Activated CD8-positive, alpha-beta T cell treated with anti-CD3 and anti-CD28 coated beads for 36 hours (primary cell): ENCODE measurements at regions not wholly inside any gene's neighbourhood (a gene's known extent, or its start where the extent isn't known, plus 50 kb on each side); places are given as distances from the start of the nearest gene placed in this dataset.

Experiments used
- ATAC-seq: fragments of 200-7000 bp; cut with Tn5 transposase; one replicate; pipeline ENCODE4 v1.10.0; 2021; ENCODE audit warnings: mild to moderate bottlenecking, moderate library complexity
- CTCF ChIA-PET: fragments of 350-600 bp; sonication (Branson Sonifier 250); formaldehyde crosslinking; loops from one replicate; lab custom pipeline; 2021; ENCODE audit warnings: antibody characterized with exemption; lab: Charles Lee
- POLR2A ChIA-PET: fragments of 350-600 bp; sonication (Branson Sonifier 250); formaldehyde crosslinking; loops from one replicate; lab custom pipeline; 2021; ENCODE audit warnings: antibody characterized with exemption; lab: Charles Lee
- DNase-seq: peaks from one replicate; pipeline ENCODE4 v3.0.0-alpha.2; 2020
- H3K27ac Mint-ChIP-seq: one replicate; pipeline ENCODE4 v1.8.0; 2021; ENCODE audit warnings: mild to moderate bottlenecking, mixed read lengths
- H3K27me3 Mint-ChIP-seq: one replicate; pipeline ENCODE4 v1.8.0; 2021; ENCODE audit warnings: mixed read lengths
- H3K36me3 Mint-ChIP-seq: one replicate; pipeline ENCODE4 v1.8.0; 2021; ENCODE audit warnings: low read depth, mixed read lengths
- H3K4me1 Mint-ChIP-seq: one replicate; pipeline ENCODE4 v1.8.0; 2021; ENCODE audit warnings: low read depth, mixed read lengths
- H3K4me3 Mint-ChIP-seq: one replicate; pipeline ENCODE4 v1.8.0; 2021; ENCODE audit warnings: mild to moderate bottlenecking, moderate library complexity, mixed read lengths
- H3K9me3 Mint-ChIP-seq: one replicate; pipeline ENCODE4 v1.8.0; 2021; ENCODE audit warnings: mixed read lengths
- intact Hi-C: fragments of 100-400 bp; cut with micrococcal nuclease; formaldehyde crosslinking; loops from one replicate; pipeline ENCODE4 v1.10.0; 2022
- TF ChIP-seq, protein P1 (sequence below): fragments of 200-600 bp; IDR thresholded peaks from one replicate; pipeline ENCODE4 v1.8.0; 2022; ENCODE audit warnings: antibody characterized with exemption, mild to moderate bottlenecking

DNA sequence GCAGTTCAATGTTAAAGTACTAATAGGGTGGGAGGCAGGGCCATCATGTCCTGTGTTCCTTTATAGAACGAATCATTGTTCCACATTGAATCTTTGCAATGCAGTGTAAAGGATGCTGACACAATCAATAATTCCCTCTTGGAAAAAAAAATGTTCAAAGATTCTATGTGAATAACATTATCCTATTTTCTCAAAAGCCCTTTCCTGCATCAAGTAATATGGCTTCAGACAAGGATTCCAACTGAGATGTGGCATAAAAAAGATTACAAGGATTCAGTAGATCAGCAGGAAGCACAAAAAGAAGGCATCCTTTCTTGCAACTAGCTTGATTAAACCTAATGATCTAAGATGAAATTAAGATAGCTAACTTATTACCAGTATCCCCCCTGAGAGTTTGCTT lies 454.0 kb upstream of the CADM2 start:
- POLR2A ChIA-PET, result no interaction called here
- no peak for ATAC-seq
- no peak for DNase-seq
- no peak overlapping the region for H3K27ac Mint-ChIP-seq
- TF ChIP-seq, protein P1, sequence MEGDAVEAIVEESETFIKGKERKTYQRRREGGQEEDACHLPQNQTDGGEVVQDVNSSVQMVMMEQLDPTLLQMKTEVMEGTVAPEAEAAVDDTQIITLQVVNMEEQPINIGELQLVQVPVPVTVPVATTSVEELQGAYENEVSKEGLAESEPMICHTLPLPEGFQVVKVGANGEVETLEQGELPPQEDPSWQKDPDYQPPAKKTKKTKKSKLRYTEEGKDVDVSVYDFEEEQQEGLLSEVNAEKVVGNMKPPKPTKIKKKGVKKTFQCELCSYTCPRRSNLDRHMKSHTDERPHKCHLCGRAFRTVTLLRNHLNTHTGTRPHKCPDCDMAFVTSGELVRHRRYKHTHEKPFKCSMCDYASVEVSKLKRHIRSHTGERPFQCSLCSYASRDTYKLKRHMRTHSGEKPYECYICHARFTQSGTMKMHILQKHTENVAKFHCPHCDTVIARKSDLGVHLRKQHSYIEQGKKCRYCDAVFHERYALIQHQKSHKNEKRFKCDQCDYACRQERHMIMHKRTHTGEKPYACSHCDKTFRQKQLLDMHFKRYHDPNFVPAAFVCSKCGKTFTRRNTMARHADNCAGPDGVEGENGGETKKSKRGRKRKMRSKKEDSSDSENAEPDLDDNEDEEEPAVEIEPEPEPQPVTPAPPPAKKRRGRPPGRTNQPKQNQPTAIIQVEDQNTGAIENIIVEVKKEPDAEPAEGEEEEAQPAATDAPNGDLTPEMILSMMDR, result no peak
- H3K9me3 Mint-ChIP-seq, result peaks cover 13% of the 10 kb centered on the region
- intact Hi-C loops, result no loop called here
- CTCF ChIA-PET, result no interaction called here
- no peaks in the 10 kb centered on the region for H3K36me3 Mint-ChIP-seq
- H3K27me3 Mint-ChIP-seq, result no peaks in the 10 kb centered on the region
- H3K4me3 Mint-ChIP-seq, result no peak overlapping the region
- H3K4me1 Mint-ChIP-seq, result no peaks in the 10 kb centered on the region

GRCh38 chr3:84510007-84510406 lies 448.8 kb upstream of the CADM2 start:
- TF ChIP-seq, protein P1, result no peak
- DNase-seq (no peak), ATAC-seq (no peak)
- peaks cover 9% of the 10 kb centered on the region for H3K9me3 Mint-ChIP-seq
- H3K27me3 Mint-ChIP-seq, result no peaks in the 10 kb centered on the region
- ChIA-PET POLR2A (no interaction called here), CTCF (no interaction called here)
- no peak overlapping the region for H3K4me3 Mint-ChIP-seq
- H3K27ac Mint-ChIP-seq, result no peak overlapping the region
- no peaks in the 10 kb centered on the region for H3K4me1 Mint-ChIP-seq
- no peaks in the 10 kb centered on the region for H3K36me3 Mint-ChIP-seq
- intact Hi-C loops, result no loop called here

DNA sequence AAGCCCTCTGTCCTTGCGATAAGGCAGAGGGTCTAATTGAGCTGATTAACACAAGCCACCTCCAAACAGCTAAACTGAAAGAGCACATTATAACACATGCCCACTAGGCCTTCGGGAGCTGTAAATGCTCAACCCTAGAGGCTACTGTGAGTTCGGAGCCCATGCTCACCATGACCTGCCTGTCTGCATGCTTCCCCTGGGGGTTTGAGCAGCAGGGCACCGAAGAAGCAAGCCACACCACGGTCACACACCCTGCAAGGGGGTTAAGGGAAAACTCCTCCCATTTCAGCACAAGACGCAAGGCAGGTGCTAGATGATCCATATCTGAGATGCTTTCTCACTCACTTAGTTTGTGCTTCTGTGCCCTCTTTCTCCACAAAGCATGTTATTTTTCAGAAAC lies 435.9 kb upstream of the CADM2 start:
- intact Hi-C loops, result no loop called here
- H3K27ac Mint-ChIP-seq, result no peak overlapping the region
- DNase-seq, result no peak
- no peak overlapping the region for H3K4me3 Mint-ChIP-seq
- no peaks in the 10 kb centered on the region for H3K36me3 Mint-ChIP-seq
- CTCF ChIA-PET, result no interaction called here
- peaks cover 11% of the 10 kb centered on the region for H3K9me3 Mint-ChIP-seq
- H3K27me3 Mint-ChIP-seq, result no peaks in the 10 kb centered on the region
- POLR2A ChIA-PET, result no interaction called here
- H3K4me1 Mint-ChIP-seq, result no peaks in the 10 kb centered on the region
- TF ChIP-seq, protein P1, result no peak
- ATAC-seq, result no peak

- Mint-ChIP-seq H3K4me3 (no peak overlapping the region), H3K4me1 (no peaks in the 10 kb centered on the region), H3K9me3 (peaks cover 30% of the 10 kb centered on the region), H3K27me3 (no peaks in the 10 kb centered on the region), H3K27ac (no peak overlapping the region), H3K36me3 (no peaks in the 10 kb centered on the region)
- ATAC-seq (no peak), DNase-seq (no peak)
- ChIA-PET POLR2A (no interaction called here), CTCF (no interaction called here)
- TF ChIP-seq, protein P1, result no peak
- intact Hi-C loops, result no loop called here
Observed at GRCh38 chr3:84536916-84537315, 421.9 kb upstream of the CADM2 start.

DNA sequence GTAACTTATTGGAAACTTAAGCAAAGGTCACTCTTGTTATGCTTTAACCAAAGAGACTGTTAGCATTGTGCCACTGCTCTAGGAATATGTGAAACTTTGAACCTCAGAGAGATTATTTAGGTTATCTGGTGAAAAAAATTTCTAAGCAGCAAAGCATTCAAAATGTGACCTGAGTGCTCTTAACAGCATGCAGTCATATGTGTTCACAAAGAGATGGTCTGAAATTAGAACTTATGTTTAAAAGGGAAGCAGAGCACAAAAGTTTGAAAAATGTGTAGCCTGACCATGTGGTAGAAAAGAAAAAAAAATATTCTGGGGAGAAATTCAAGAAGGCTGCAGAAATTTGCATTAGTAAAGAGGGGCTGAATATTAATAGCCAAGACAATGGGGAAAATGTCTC lies 420.2 kb upstream of the CADM2 start:
- ATAC-seq, result no peak
- H3K27ac Mint-ChIP-seq, result no peak overlapping the region
- no peaks in the 10 kb centered on the region for H3K4me1 Mint-ChIP-seq

More for the DNA sequence above, 420.2 kb upstream of the CADM2 start:
- Mint-ChIP-seq H3K36me3 (no peaks in the 10 kb centered on the region), H3K27me3 (no peaks in the 10 kb centered on the region), H3K4me3 (no peak overlapping the region), H3K9me3 (peaks cover 30% of the 10 kb centered on the region)
- no peak for DNase-seq
- ChIA-PET POLR2A (no interaction called here), CTCF (no interaction called here)
- intact Hi-C loops, result no loop called here
- TF ChIP-seq, protein P1, result no peak
